H1 (cell line): ENCODE measurements at regions not wholly inside any gene's neighbourhood (a gene's known extent, or its start where the extent isn't known, plus 50 kb on each side); places are given as distances from the start of the nearest gene placed in this dataset.

Source experiments
- CBX8 ChIP-seq: fragments of 300-800, 300-1000 bp; sonication (generic); IDR thresholded peaks from 2 replicates; pipeline ENCODE4 v1.7.1; 2016; ENCODE audit warnings: low read depth, low read length, borderline replicate concordance
- CTBP2 ChIP-seq: IDR thresholded peaks from 2 replicates; pipeline ENCODE4 v1.7.0; 2011; ENCODE audit warnings: borderline replicate concordance, mild to moderate bottlenecking, moderate library complexity, mixed read lengths, low read length; ENCODE audit not compliant: insufficient read depth, insufficient read length
- EP300 ChIP-seq, 2 experiments: IDR thresholded peaks; 1 replicate in 1 of 2; 2 replicates in 1 of 2; pipeline ENCODE4 v1.6.1; 2011 to 2012; ENCODE audit warnings: low read depth in 2 of 2, low read length in 2 of 2, mild to moderate bottlenecking in 2 of 2, borderline replicate concordance in 1 of 2, inconsistent platforms in 1 of 2, moderate library complexity in 1 of 2
- RBBP5 ChIP-seq: IDR thresholded peaks from 2 replicates; pipeline ENCODE4 v1.7.1; 2012; ENCODE audit warnings: low read depth, mild to moderate bottlenecking, inconsistent platforms, low read length, moderate library complexity, borderline replicate concordance
- TAF1 ChIP-seq: IDR thresholded peaks from 2 replicates; pipeline ENCODE4 v1.6.1; 2011; ENCODE audit warnings: mild to moderate bottlenecking, low read depth, low read length
- TAF7 ChIP-seq: optimal IDR thresholded peaks from 2 replicates; pipeline ENCODE3; 2011; ENCODE audit warnings: low read depth, mild to moderate bottlenecking, inconsistent platforms, low read length, moderate library complexity, borderline replicate concordance
- YY1 ChIP-seq: IDR thresholded peaks from 2 replicates; pipeline ENCODE4 v1.6.1; 2011; ENCODE audit warnings: low read depth, mild to moderate bottlenecking, low read length
- TF ChIP-seq, protein P1 (sequence below): IDR thresholded peaks from 2 replicates; pipeline ENCODE4 v1.6.1; 2012; ENCODE audit warnings: inconsistent platforms

DNA sequence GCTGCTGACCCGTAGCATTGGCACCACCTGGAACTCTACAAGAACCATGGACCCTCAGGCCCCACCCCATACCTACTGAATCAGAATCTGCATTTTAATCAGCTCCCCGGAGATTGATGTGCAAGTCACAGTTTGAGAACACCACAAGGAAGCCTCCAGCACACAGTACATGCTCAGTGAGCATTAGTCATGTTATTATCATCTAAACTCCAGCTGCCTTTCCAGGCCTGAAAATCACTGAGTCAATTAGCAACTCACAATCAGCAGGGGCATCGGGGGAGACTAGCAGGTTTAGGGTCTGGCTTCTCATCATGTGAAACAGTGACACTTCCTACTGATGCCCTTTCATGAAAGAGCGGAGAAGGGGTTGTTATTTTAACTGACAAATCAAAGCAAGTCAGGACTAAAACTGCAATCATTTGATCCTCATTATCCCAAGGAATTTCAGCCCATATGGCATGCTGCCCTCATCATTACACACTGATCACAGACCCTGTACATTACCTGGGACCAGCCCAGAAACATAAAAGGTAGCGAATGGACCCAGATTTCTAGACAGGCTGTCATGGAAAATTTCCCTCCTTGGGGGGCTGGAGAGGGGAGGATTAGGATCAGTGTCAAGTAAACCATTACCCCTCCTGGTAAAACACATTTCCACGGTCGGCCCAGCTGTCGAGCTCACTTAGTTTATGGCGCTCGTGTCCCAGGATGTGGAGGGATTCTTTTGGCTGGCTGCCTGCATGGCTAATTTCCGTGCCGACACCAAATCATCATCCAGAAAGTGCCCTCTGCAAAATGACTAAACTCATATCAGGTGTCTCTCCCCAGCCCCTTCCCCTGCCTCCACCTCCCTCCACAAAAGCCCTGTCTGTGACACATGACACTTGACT, 122.8 kb downstream of the PRLHR start (continued):
- TF ChIP-seq CTBP2: no peak
- no peak for TF ChIP-seq EP300 (IDR thresholded peaks at IDR 0.05; ENCODE audit: borderline replicate concordance in 1 of 2, low read depth in 2 of 2, low read length in 2 of 2)
- TF ChIP-seq YY1: no peak
- TF ChIP-seq, protein P1, sequence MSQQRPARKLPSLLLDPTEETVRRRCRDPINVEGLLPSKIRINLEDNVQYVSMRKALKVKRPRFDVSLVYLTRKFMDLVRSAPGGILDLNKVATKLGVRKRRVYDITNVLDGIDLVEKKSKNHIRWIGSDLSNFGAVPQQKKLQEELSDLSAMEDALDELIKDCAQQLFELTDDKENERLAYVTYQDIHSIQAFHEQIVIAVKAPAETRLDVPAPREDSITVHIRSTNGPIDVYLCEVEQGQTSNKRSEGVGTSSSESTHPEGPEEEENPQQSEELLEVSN: no peak
- TF ChIP-seq TAF1: no peak
- no peak for TF ChIP-seq RBBP5
- TF ChIP-seq CBX8: no peak
- TF ChIP-seq TAF7: no peak
- TF ChIP-seq, all 59 proteins: peak for 0
